Loucy (cell line): ENCODE measurements at regions not wholly inside any gene's neighbourhood (a gene's known extent, or its start where the extent isn't known, plus 50 kb on each side); places are given as distances from the start of the nearest gene placed in this dataset.

Source experiments
- CTCF ChIP-seq: fragments of 200-600 bp; sonication (generic); conservative IDR thresholded peaks from 2 replicates; pipeline ENCODE4 v1.5.1; 2014; ENCODE audit warnings: mild to moderate bottlenecking, antibody characterized with exemption, low read length
- EZH2phosphoT487 ChIP-seq: fragments of 200-600 bp; IDR thresholded peaks from 2 replicates; pipeline ENCODE4 v1.6.1; 2018; ENCODE audit warnings: antibody characterized with exemption, mild to moderate bottlenecking, moderate library complexity, borderline replicate concordance

GRCh38 chr2:239650674-239651073, 249.9 kb upstream of the HDAC4 start:
- TF ChIP-seq CTCF: no peak
- no peak for TF ChIP-seq EZH2phosphoT487
